ENCODE measurements at regions not wholly inside any gene's neighbourhood (a gene's known extent, or its start where the extent isn't known, plus 50 kb on each side); places are given as distances from the start of the nearest gene placed in this dataset.

DNA sequence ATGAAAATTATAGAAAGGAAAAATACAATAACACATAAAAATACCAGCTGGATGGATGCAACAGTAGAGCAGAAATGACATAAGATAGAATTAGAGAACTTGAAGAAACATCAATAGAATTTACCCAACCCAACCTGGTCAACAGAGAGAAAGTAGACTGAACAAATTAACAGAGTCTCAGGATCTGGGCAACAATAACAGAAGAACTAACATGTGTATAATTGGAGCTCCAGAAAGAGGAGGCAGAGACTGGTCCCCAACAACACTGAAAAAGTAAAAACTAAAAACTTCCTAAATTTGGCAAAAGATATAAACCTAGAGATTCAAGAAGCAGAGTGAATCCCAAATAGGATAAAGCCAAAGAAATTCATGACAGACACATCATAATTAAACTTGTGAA is 458.8 kb downstream of the RPS24 start:
- H3K4me1 ChIP-seq (ENCODE audit: control insufficient read depth in 2 of 2, insufficient read depth in 2 of 2, low read length in 1 of 2), result no peaks in the 10 kb centered on the region
- no peak overlapping the region for H3K27ac ChIP-seq (ENCODE audit: low read depth in 2 of 2, low read length in 1 of 2)
- peaks cover 0 to 8% of the 10 kb centered on the region in 2 donors for H3K9me3 ChIP-seq (ENCODE audit: control insufficient read depth in 2 of 2, insufficient read depth in 1 of 2, low read depth in 1 of 2, low read length in 1 of 2)
- H3K27me3 ChIP-seq (ENCODE audit: control insufficient read depth in 1 of 2, insufficient read depth in 2 of 2, low read length in 2 of 2), result no peaks in the 10 kb centered on the region
- H3K36me3 ChIP-seq (ENCODE audit: control insufficient read depth in 2 of 2, insufficient read depth in 2 of 2, low read length in 1 of 2), result no peaks in the 10 kb centered on the region
- no peak overlapping the region for H3K4me3 ChIP-seq (ENCODE audit: low read depth in 1 of 2, low read length in 2 of 2)

DNA sequence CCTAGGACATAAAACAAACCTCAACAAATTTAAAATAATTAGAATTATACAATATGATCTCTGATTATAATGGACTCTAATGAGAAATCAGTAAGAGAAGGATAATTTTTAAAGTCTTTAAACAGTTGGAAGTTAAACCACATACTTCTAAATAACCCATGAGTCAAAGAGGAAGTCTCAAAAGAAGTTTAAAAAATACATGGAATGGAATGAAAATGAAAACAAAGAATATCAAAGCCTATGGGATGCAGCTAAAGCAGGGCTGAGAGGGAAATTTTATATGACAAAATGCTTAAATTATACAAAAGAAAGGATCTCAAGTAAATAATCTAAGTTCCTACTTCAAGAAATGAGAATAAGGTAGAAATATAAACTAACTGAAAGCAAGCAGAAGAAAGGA is 460.5 kb downstream of the RPS24 start:
- Histone ChIP-seq H3K4me1 (ENCODE audit: control insufficient read depth in 2 of 2, insufficient read depth in 2 of 2, low read length in 1 of 2) (no peaks in the 10 kb centered on the region), H3K36me3 (ENCODE audit: control insufficient read depth in 2 of 2, insufficient read depth in 2 of 2, low read length in 1 of 2) (no peaks in the 10 kb centered on the region), H3K27me3 (ENCODE audit: control insufficient read depth in 1 of 2, insufficient read depth in 2 of 2, low read length in 2 of 2) (peaks cover 0 to 2% of the 10 kb centered on the region in 2 donors), H3K27ac (ENCODE audit: low read depth in 2 of 2, low read length in 1 of 2) (no peak overlapping the region), H3K9me3 (ENCODE audit: control insufficient read depth in 2 of 2, insufficient read depth in 1 of 2, low read depth in 1 of 2, low read length in 1 of 2) (peaks cover 0 to 6% of the 10 kb centered on the region in 2 donors), H3K4me3 (ENCODE audit: low read depth in 1 of 2, low read length in 2 of 2) (no peak overlapping the region)

DNA sequence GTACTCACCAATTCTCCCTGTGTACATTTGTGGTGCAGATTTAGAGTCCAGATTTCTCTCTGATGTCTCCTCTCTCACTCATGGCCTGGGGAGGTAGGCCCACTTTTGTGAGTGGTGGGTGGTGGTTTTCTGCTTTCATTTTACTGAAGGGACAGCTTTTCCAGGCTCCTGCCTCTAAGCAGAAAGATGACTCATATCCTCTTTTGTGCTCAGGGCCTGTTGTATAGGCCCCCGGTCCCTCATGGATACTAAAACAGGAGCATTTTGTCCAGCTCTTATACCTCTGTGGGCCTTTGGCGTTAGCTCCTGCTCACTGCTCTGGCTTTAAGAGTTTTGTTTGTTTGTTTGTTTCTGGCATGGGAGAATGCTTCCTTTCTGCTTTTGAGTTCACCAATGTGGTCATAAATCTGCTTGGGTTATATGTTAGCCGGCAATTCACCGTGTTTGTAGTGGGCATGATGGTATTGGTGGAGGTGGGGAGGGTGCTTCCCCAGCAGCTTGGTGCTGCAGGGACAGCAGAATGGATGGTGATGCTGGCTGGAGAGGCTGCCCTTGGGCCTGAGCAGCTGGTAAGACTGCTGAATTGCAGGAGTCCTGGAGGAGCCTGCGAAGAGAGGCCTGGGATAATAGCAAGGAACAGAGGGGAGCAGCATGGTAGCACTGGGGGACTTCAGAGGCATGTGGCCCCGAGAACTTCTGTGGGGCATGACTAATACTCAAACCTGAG is 468.7 kb downstream of the RPS24 start:
- Histone ChIP-seq H3K27me3 (ENCODE audit: control insufficient read depth in 1 of 2, insufficient read depth in 2 of 2, low read length in 2 of 2) (peaks cover 0 to 2% of the 10 kb centered on the region in 2 donors), H3K36me3 (ENCODE audit: control insufficient read depth in 2 of 2, insufficient read depth in 2 of 2, low read length in 1 of 2) (no peaks in the 10 kb centered on the region), H3K9me3 (ENCODE audit: control insufficient read depth in 2 of 2, insufficient read depth in 1 of 2, low read depth in 1 of 2, low read length in 1 of 2) (no peaks in the 10 kb centered on the region), H3K27ac (ENCODE audit: low read depth in 2 of 2, low read length in 1 of 2) (no peak overlapping the region), H3K4me1 (ENCODE audit: control insufficient read depth in 2 of 2, insufficient read depth in 2 of 2, low read length in 1 of 2) (no peaks in the 10 kb centered on the region), H3K4me3 (ENCODE audit: low read depth in 1 of 2, low read length in 2 of 2) (no peak overlapping the region)
- 79 to 81% methylated on average over 6 of the region's 6 CpGs for WGBS, 2 donors

DNA sequence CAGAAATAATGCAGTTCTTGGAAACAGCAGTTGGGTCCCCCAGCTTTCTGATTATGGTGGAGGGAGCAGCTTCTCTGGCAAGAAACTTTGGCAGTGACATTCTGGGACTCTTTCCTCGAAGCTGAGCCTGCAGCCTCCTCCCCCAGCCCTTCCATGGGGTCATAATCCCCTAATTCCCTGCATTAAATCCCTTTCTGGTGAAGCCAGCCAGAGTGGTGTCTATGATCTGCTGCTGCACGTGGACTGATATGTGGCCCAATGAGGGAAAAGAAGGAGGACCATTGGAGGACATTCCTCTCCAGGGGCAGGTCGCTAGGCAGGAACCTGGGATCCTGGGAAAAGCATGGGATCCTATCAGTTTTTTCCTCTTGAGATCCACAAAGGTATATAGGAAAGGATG is 470.5 kb downstream of the RPS24 start:
- H3K36me3 ChIP-seq (ENCODE audit: control insufficient read depth in 2 of 2, insufficient read depth in 2 of 2, low read length in 1 of 2), result no peaks in the 10 kb centered on the region
- H3K27ac ChIP-seq (ENCODE audit: low read depth in 2 of 2, low read length in 1 of 2), result no peak overlapping the region
- no peaks in the 10 kb centered on the region for H3K4me1 ChIP-seq (ENCODE audit: control insufficient read depth in 2 of 2, insufficient read depth in 2 of 2, low read length in 1 of 2)
- no peaks in the 10 kb centered on the region for H3K27me3 ChIP-seq (ENCODE audit: control insufficient read depth in 1 of 2, insufficient read depth in 2 of 2, low read length in 2 of 2)
- 58 to 60% methylated on average over 3 of the region's 3 CpGs for WGBS, 2 donors
- H3K4me3 ChIP-seq (ENCODE audit: low read depth in 1 of 2, low read length in 2 of 2), result no peak overlapping the region
- H3K9me3 ChIP-seq (ENCODE audit: control insufficient read depth in 2 of 2, insufficient read depth in 1 of 2, low read depth in 1 of 2, low read length in 1 of 2), result no peaks in the 10 kb centered on the region

DNA sequence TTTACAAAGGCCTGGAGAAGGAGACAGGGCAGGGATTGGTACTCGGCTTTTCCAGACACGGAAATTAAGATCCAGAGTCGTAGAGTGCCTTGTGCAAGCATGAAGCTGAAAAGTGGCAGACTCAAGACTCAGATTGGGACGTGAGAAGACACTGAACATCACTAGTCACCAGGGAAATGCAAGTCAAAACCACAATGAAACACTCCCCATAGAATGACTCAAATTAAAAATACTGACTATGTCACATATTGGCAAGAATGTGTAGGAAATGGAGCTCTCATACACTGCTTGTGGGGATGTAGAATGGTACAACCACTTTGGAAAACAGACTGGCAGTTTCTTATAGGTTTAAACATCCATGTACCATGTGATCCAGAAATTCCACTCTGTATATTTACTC is 472.0 kb downstream of the RPS24 start:
- H3K9me3 ChIP-seq (ENCODE audit: control insufficient read depth in 2 of 2, insufficient read depth in 1 of 2, low read depth in 1 of 2, low read length in 1 of 2), result no peaks in the 10 kb centered on the region
- no peak overlapping the region for H3K27ac ChIP-seq (ENCODE audit: low read depth in 2 of 2, low read length in 1 of 2)
- 91% methylated on average over 4 of the region's 4 CpGs for WGBS, 2 donors
- H3K4me3 ChIP-seq (ENCODE audit: low read depth in 1 of 2, low read length in 2 of 2), result no peak overlapping the region
- H3K4me1 ChIP-seq (ENCODE audit: control insufficient read depth in 2 of 2, insufficient read depth in 2 of 2, low read length in 1 of 2), result no peaks in the 10 kb centered on the region
- H3K27me3 ChIP-seq (ENCODE audit: control insufficient read depth in 1 of 2, insufficient read depth in 2 of 2, low read length in 2 of 2), result no peaks in the 10 kb centered on the region
- H3K36me3 ChIP-seq (ENCODE audit: control insufficient read depth in 2 of 2, insufficient read depth in 2 of 2, low read length in 1 of 2), result no peaks in the 10 kb centered on the region

DNA sequence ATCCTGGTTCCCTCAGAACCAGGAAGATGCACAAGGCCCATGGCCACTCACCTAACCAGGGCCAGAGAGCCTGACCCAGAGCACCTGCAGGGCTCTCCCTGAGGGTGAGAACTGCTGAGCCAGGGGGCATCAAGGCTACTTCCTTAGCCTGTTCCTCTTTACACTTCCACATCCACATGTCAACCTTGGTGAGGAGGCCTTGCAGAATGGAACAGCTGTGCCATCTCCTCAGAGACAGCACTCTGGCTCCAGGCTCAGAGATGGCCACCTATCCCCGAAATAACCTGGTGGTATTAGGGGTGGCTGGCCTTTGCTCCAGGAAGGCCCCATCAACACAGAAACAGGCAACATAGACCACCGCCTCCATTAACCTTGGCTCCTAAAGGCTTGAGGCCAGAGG is 473.0 kb downstream of the RPS24 start:
- no peaks in the 10 kb centered on the region for H3K27me3 ChIP-seq (ENCODE audit: control insufficient read depth in 1 of 2, insufficient read depth in 2 of 2, low read length in 2 of 2)
- no peaks in the 10 kb centered on the region for H3K9me3 ChIP-seq (ENCODE audit: control insufficient read depth in 2 of 2, insufficient read depth in 1 of 2, low read depth in 1 of 2, low read length in 1 of 2)
- H3K4me3 ChIP-seq (ENCODE audit: low read depth in 1 of 2, low read length in 2 of 2), result no peak overlapping the region
- no peaks in the 10 kb centered on the region for H3K36me3 ChIP-seq (ENCODE audit: control insufficient read depth in 2 of 2, insufficient read depth in 2 of 2, low read length in 1 of 2)
- WGBS, 2 donors, result 87 to 92% methylated on average over 2 of the region's 2 CpGs
- H3K27ac ChIP-seq (ENCODE audit: low read depth in 2 of 2, low read length in 1 of 2), result no peak overlapping the region
- no peaks in the 10 kb centered on the region for H3K4me1 ChIP-seq (ENCODE audit: control insufficient read depth in 2 of 2, insufficient read depth in 2 of 2, low read length in 1 of 2)

DNA sequence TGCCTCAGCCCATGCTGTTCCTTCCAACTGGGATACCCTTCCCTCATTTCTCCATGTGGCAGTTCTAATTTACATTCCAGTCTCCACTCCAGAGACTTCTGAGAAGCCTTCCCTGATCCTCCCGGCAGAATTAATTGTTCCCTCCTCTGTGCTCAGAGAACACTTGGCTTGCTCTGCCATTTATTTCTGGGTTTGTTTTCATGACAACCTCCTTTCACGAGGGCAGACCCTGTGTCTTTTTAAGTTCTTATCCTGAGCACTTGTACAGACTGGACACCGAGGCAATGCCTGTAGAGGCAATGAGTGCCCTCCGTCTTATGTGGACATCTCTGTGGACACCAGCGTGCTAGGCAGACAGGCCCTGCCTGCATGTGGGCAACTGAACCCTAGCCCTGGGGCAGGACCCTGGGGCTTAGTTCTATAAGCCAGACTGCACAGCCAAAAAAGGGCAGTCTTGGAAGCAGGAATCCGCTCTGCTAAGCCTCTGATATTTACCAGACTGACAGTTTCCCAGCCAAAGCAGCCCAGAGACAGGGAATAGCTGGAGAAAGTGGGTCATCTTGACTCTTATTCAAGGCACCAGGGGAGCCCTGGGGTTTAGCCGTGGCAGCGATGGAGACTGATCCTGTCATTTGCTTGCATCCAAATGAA is 474.0 kb downstream of the RPS24 start:
- no peaks in the 10 kb centered on the region for H3K36me3 ChIP-seq (ENCODE audit: control insufficient read depth in 2 of 2, insufficient read depth in 2 of 2, low read length in 1 of 2)
- 58 to 71% methylated on average over 8 of the region's 8 CpGs for WGBS, 2 donors
- no peaks in the 10 kb centered on the region for H3K27me3 ChIP-seq (ENCODE audit: control insufficient read depth in 1 of 2, insufficient read depth in 2 of 2, low read length in 2 of 2)
- H3K4me1 ChIP-seq (ENCODE audit: control insufficient read depth in 2 of 2, insufficient read depth in 2 of 2, low read length in 1 of 2), result peaks cover 0 to 2% of the 10 kb centered on the region in 2 donors
- H3K4me3 ChIP-seq (ENCODE audit: low read depth in 1 of 2, low read length in 2 of 2), result no peak overlapping the region
- peak overlapping the region in 1 of 2 donors; percentile 50 for H3K27ac ChIP-seq (ENCODE audit: low read depth in 2 of 2, low read length in 1 of 2)
- no peaks in the 10 kb centered on the region for H3K9me3 ChIP-seq (ENCODE audit: control insufficient read depth in 2 of 2, insufficient read depth in 1 of 2, low read depth in 1 of 2, low read length in 1 of 2)

DNA sequence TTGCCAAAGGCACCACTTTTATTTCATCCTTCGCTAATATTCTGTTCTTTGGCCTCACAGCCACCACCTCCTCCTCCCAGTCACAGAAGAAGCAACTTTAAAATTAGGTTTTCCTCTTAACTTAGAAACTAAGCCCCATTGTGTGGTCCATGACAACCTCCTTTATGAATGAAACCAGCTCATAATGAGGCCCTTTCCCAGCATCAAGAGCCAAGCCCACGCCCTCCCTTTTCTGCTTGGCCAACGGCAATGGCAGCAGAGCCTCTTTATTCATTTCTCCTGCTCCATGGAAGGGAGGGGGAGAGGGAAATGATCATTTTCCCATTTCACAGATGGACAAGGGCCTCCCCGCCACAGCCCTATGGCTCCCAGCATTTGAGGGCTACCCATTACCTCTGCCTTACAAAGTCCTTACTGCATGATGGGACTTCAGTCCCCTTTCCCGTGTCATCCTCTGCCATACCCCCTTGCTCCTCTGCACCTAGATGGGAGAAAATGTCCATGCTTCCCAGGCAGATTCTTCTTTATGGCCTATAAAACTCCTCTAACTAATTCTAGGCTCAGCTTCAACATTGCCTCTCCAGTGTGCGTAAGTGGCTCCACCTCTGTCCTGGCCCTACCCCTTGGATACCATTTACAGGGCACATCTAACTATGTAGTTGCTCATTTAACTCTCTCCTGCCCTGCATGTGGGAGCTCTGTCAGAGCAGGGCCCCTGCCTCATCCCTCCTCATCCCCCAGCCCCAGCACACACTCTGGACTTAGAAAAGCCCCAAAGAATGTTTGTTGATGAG is 475.5 kb downstream of the RPS24 start:
- H3K27me3 ChIP-seq (ENCODE audit: control insufficient read depth in 1 of 2, insufficient read depth in 2 of 2, low read length in 2 of 2), result no peaks in the 10 kb centered on the region
- H3K4me3 ChIP-seq (ENCODE audit: low read depth in 1 of 2, low read length in 2 of 2), result no peak overlapping the region
- H3K36me3 ChIP-seq (ENCODE audit: control insufficient read depth in 2 of 2, insufficient read depth in 2 of 2, low read length in 1 of 2), result no peaks in the 10 kb centered on the region
- peaks cover 0 to 2% of the 10 kb centered on the region in 2 donors for H3K4me1 ChIP-seq (ENCODE audit: control insufficient read depth in 2 of 2, insufficient read depth in 2 of 2, low read length in 1 of 2)
- no peaks in the 10 kb centered on the region for H3K9me3 ChIP-seq (ENCODE audit: control insufficient read depth in 2 of 2, insufficient read depth in 1 of 2, low read depth in 1 of 2, low read length in 1 of 2)
- no peak overlapping the region for H3K27ac ChIP-seq (ENCODE audit: low read depth in 2 of 2, low read length in 1 of 2)
- WGBS, 2 donors, result 75% methylated on average over 6 of the region's 6 CpGs

DNA sequence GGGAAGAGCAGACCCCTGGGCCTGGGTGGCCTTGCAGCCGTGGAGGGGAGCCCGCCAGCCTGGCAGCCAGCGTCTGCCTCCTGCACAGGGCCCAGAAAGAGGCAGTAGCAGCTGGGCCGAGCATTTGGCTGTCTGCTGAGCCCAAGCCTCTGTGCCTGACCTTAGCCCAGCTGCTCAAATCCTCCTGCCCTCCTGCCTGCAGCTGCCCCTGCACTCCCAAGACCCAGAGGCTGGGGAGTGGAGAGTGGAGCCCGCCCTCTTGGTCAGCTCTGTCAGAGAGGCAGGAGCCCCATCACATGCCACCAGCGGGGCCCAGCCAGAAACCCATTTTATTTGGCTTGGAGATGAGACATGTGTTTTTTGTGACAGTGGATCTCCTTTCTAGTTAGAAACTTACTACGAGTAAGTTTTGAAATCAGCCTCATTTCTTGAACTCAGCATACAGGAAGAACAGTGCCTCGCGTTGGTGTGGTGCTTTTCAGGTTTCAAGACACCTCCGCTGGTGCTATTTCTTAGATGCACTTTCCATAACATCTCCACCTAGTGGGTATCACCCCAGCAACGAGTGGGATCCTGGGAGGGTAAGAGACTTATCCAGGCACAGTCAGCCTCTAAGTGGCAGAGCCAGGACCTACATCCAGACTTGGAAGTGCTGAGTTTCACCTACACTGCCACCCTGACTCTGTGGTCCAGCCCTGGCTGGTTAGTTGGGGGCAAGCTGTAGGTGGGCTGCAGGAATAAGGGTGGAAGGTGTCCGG is 477.1 kb downstream of the RPS24 start:
- no peak overlapping the region for H3K4me3 ChIP-seq (ENCODE audit: low read depth in 1 of 2, low read length in 2 of 2)
- H3K27me3 ChIP-seq (ENCODE audit: control insufficient read depth in 1 of 2, insufficient read depth in 2 of 2, low read length in 2 of 2), result no peaks in the 10 kb centered on the region
- peaks cover 0 to 2% of the 10 kb centered on the region in 2 donors for H3K4me1 ChIP-seq (ENCODE audit: control insufficient read depth in 2 of 2, insufficient read depth in 2 of 2, low read length in 1 of 2)
- H3K36me3 ChIP-seq (ENCODE audit: control insufficient read depth in 2 of 2, insufficient read depth in 2 of 2, low read length in 1 of 2), result no peaks in the 10 kb centered on the region
- 65 to 71% methylated on average over 12 of the region's 12 CpGs for WGBS, 2 donors
- H3K27ac ChIP-seq (ENCODE audit: low read depth in 2 of 2, low read length in 1 of 2), result peak overlapping the region; percentile 10 to 61
- no peaks in the 10 kb centered on the region for H3K9me3 ChIP-seq (ENCODE audit: control insufficient read depth in 2 of 2, insufficient read depth in 1 of 2, low read depth in 1 of 2, low read length in 1 of 2)

Data from esophagus (tissue), 2 donors.